ENCODE measurements at regions not wholly inside any gene's neighbourhood (a gene's known extent, or its start where the extent isn't known, plus 50 kb on each side); places are given as distances from the start of the nearest gene placed in this dataset.
"Not testable (repeated sequence)": the region's sequence is repeated elsewhere in the genome, so short reads cannot be mapped to it uniquely, and the experiment has no call there.

DNA sequence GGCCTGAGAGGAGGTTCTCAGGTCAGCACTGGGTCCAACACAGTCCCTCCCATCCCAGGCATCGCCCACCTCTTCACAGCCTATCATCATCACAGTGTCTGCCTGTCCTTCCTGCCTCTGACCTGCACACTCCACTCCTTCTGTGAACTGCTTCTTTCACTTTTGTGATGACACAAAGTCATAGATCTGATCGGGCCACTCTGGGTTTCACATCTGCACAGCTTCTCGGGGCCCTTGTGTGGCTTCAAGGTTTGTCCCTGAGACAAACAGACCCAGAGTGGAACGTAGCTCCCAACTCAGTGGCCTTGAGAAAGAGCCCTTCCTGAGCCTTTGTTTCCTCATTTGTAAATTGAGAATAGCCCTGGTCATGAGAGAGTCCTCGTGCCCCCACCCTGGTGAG, 377.1 kb downstream of the ANAPC1 start:
- H3K9me1 ChIP-seq (replicated peaks; ENCODE audit: control insufficient read depth, extremely low read depth, insufficient read depth, low read length); H3K9ac ChIP-seq (replicated peaks; ENCODE audit: extremely low read depth, insufficient read depth, low read length); FAIRE-seq; H3K27ac ChIP-seq (ENCODE audit: insufficient read depth, low read depth, low read length); CTCF ChIA-PET; H3K27me3 ChIP-seq (ENCODE audit: control insufficient read depth in 2 of 2, insufficient read depth in 2 of 2, low read length in 2 of 2); H3K4me3 ChIP-seq (replicated peaks in 1 of 3; ENCODE audit: insufficient read depth in 1 of 3, low read depth in 1 of 3, low read length in 3 of 3); H4K20me1 ChIP-seq (replicated peaks; ENCODE audit: control insufficient read depth, extremely low read depth, insufficient read depth, low read length); H3K9me3 ChIP-seq (replicated peaks; ENCODE audit: control insufficient read depth, insufficient read depth, low read length); H3K79me2 ChIP-seq (ENCODE audit: control insufficient read depth, insufficient read depth, low read length); H2AFZ ChIP-seq (ENCODE audit: low read depth, low read length); BruUV-seq (replicated peaks); POLR2A ChIA-PET; H3K4me2 ChIP-seq (ENCODE audit: insufficient read depth, low read length); intact Hi-C loops (cut with micrococcal nuclease); DNase-seq (ENCODE audit: low read depth, low spot score); H3K36me3 ChIP-seq (ENCODE audit: control insufficient read depth in 2 of 2, extremely low read depth in 1 of 2, insufficient read depth in 2 of 2, low read length in 2 of 2); dilution Hi-C loops (cut with MboI; ENCODE audit: extremely low pct_ligation_motif_present, low sequenced_read_pairs); H3K4me1 ChIP-seq (ENCODE audit: control insufficient read depth, extremely low read depth, insufficient read depth, low read length): not testable (repeated sequence)

DNA sequence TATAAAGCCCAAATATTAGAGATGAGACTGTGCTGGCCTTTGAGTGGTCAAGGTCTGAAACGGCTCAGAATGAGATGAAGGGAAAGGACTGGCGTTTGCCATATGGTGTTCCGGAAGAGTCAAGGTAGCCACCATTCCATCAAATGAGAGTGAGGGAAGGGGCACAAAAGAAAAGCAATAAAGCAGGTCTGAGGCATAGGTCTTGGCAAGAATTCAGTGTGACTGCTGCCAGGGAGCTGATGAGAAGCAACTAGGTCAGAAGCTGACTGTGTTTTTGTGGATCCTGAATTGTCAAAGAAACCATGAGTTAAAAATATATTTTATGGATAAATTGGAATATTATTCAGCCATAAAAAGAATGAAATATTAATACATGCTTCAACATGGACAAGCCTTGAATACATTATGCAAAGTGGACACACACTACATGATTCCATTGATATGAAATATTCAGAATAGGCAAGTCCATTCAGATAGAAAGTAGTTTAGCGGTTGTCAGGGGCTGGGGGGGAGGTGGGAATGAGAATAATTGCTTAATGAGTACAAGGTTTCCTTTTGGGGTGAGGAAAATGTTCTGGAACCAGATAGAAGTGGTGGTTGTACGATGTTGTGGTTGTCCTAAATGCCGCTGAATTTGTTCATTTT, 374.6 kb downstream of the ANAPC1 start:
- CTCF ChIA-PET; intact Hi-C loops (cut with micrococcal nuclease); dilution Hi-C loops (cut with MboI; ENCODE audit: extremely low pct_ligation_motif_present, low sequenced_read_pairs): not testable (repeated sequence)

DNA sequence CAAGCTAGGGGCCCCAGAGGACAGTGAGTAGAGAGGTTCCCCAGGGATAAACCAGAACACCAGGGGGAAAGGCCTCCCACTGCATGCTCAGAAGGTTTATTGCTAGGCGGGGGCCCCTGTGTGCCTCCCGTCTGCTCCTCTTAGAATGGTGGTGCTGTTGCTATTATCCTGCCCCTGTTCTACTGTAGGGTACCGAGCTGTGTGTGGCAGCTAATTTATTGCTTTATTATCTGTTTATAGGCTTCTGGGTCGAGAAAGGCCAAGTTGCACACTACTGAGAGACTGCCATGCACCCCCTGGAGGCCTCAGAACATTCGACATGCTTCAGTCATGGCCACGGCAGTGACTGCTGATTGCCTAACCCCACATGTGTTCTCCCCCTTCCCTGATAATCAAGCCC, 373.6 kb downstream of the ANAPC1 start:
- H3K79me2 ChIP-seq (ENCODE audit: control insufficient read depth, insufficient read depth, low read length); H3K27me3 ChIP-seq (ENCODE audit: control insufficient read depth in 2 of 2, insufficient read depth in 2 of 2, low read length in 2 of 2); H4K20me1 ChIP-seq (replicated peaks; ENCODE audit: control insufficient read depth, extremely low read depth, insufficient read depth, low read length); H3K27ac ChIP-seq (ENCODE audit: insufficient read depth, low read depth, low read length); H3K4me1 ChIP-seq (ENCODE audit: control insufficient read depth, extremely low read depth, insufficient read depth, low read length); H3K9me3 ChIP-seq (replicated peaks; ENCODE audit: control insufficient read depth, insufficient read depth, low read length); intact Hi-C loops (cut with micrococcal nuclease); H3K4me3 ChIP-seq (replicated peaks in 1 of 3; ENCODE audit: insufficient read depth in 1 of 3, low read depth in 1 of 3, low read length in 3 of 3); CTCF ChIA-PET; DNase-seq (ENCODE audit: low read depth, low spot score); H3K36me3 ChIP-seq (ENCODE audit: control insufficient read depth in 2 of 2, extremely low read depth in 1 of 2, insufficient read depth in 2 of 2, low read length in 2 of 2); H3K9me1 ChIP-seq (replicated peaks; ENCODE audit: control insufficient read depth, extremely low read depth, insufficient read depth, low read length); H2AFZ ChIP-seq (ENCODE audit: low read depth, low read length); BruUV-seq (replicated peaks); H3K4me2 ChIP-seq (ENCODE audit: insufficient read depth, low read length); H3K9ac ChIP-seq (replicated peaks; ENCODE audit: extremely low read depth, insufficient read depth, low read length); FAIRE-seq; dilution Hi-C loops (cut with MboI; ENCODE audit: extremely low pct_ligation_motif_present, low sequenced_read_pairs); POLR2A ChIA-PET: not testable (repeated sequence)

More for the DNA sequence above, 374.6 kb downstream of the ANAPC1 start:
- FAIRE-seq; H3K36me3 ChIP-seq (ENCODE audit: control insufficient read depth in 2 of 2, extremely low read depth in 1 of 2, insufficient read depth in 2 of 2, low read length in 2 of 2); H4K20me1 ChIP-seq (replicated peaks; ENCODE audit: control insufficient read depth, extremely low read depth, insufficient read depth, low read length); H3K4me1 ChIP-seq (ENCODE audit: control insufficient read depth, extremely low read depth, insufficient read depth, low read length); H3K4me3 ChIP-seq (replicated peaks in 1 of 3; ENCODE audit: insufficient read depth in 1 of 3, low read depth in 1 of 3, low read length in 3 of 3); H3K9me1 ChIP-seq (replicated peaks; ENCODE audit: control insufficient read depth, extremely low read depth, insufficient read depth, low read length); H3K9me3 ChIP-seq (replicated peaks; ENCODE audit: control insufficient read depth, insufficient read depth, low read length); DNase-seq (ENCODE audit: low read depth, low spot score); H3K27me3 ChIP-seq (ENCODE audit: control insufficient read depth in 2 of 2, insufficient read depth in 2 of 2, low read length in 2 of 2); H3K4me2 ChIP-seq (ENCODE audit: insufficient read depth, low read length); H3K27ac ChIP-seq (ENCODE audit: insufficient read depth, low read depth, low read length); H3K9ac ChIP-seq (replicated peaks; ENCODE audit: extremely low read depth, insufficient read depth, low read length); BruUV-seq (replicated peaks); POLR2A ChIA-PET; H2AFZ ChIP-seq (ENCODE audit: low read depth, low read length); H3K79me2 ChIP-seq (ENCODE audit: control insufficient read depth, insufficient read depth, low read length): not testable (repeated sequence)

DNA sequence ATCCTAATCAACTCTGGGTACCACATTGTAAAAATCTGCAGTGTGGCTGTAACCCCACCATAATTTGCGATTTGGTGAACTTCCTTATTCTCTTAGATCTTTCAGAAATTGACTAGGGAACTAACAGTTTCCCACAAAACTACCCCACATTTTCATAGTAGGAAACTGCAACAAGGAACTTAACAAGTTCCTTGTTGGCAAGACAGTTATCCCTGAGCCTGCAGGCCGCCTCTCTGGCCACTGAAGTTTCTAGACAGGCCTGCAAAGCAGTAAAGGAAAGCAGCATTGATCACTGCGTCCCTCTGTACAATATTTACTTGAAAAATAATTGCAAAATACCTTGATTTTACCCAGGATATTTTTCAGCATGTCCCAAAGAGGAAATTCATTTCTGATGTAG, 372.9 kb downstream of the ANAPC1 start:
- H3K9ac ChIP-seq (replicated peaks; ENCODE audit: extremely low read depth, insufficient read depth, low read length); H3K9me3 ChIP-seq (replicated peaks; ENCODE audit: control insufficient read depth, insufficient read depth, low read length); H3K4me1 ChIP-seq (ENCODE audit: control insufficient read depth, extremely low read depth, insufficient read depth, low read length); BruUV-seq (replicated peaks); H3K27me3 ChIP-seq (ENCODE audit: control insufficient read depth in 2 of 2, insufficient read depth in 2 of 2, low read length in 2 of 2); H3K27ac ChIP-seq (ENCODE audit: insufficient read depth, low read depth, low read length); DNase-seq (ENCODE audit: low read depth, low spot score); FAIRE-seq; H3K4me2 ChIP-seq (ENCODE audit: insufficient read depth, low read length); H3K36me3 ChIP-seq (ENCODE audit: control insufficient read depth in 2 of 2, extremely low read depth in 1 of 2, insufficient read depth in 2 of 2, low read length in 2 of 2); intact Hi-C loops (cut with micrococcal nuclease); H3K9me1 ChIP-seq (replicated peaks; ENCODE audit: control insufficient read depth, extremely low read depth, insufficient read depth, low read length); H4K20me1 ChIP-seq (replicated peaks; ENCODE audit: control insufficient read depth, extremely low read depth, insufficient read depth, low read length); H2AFZ ChIP-seq (ENCODE audit: low read depth, low read length); POLR2A ChIA-PET; dilution Hi-C loops (cut with MboI; ENCODE audit: extremely low pct_ligation_motif_present, low sequenced_read_pairs); CTCF ChIA-PET; H3K4me3 ChIP-seq (replicated peaks in 1 of 3; ENCODE audit: insufficient read depth in 1 of 3, low read depth in 1 of 3, low read length in 3 of 3); H3K79me2 ChIP-seq (ENCODE audit: control insufficient read depth, insufficient read depth, low read length): not testable (repeated sequence)
